ENCODE measurements at regions not wholly inside any gene's neighbourhood (a gene's known extent, or its start where the extent isn't known, plus 50 kb on each side); places are given as distances from the start of the nearest gene placed in this dataset.

DNA sequence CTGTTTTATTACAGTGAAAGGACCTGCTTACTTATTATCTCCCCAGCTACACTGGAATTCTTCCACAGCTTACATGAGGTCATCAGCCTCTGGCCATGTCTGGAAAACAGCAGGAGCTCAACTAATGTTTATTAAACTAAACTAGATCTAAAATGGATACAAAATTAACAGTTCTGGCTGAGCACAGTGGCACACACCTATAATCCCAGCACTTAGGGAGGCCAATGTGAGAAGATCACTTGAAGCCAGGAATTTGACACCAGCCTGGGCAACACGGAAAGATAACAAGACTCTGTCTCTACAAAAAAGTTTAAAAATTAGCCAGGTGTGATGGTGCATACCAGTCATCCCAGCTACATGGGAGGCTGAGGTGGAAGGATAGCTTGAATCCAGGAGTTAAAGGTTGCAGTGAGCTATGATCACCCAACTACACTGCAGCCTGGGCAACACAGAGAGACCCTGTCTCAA lies 220.8 kb upstream of the MARCKS start:
- TF ChIP-seq CTCF (IDR thresholded peaks at IDR 0.05 in 2 of 3, conservative IDR thresholded peaks at IDR 0.05 in 1 of 3; ENCODE audit: borderline replicate concordance in 1 of 3, insufficient read depth in 1 of 3, low read depth in 2 of 3, low read length in 2 of 3) (no peak), REST (IDR thresholded peaks at IDR 0.05; ENCODE audit: low read depth) (no peak), SRF (IDR thresholded peaks at IDR 0.05; ENCODE audit: low read depth) (no peak), EGR1 (IDR thresholded peaks at IDR 0.05; ENCODE audit: low read depth) (no peak), POLR2A (IDR thresholded peaks at IDR 0.05; ENCODE audit: borderline replicate concordance, extremely low read depth, insufficient read depth, insufficient read length) (no peak), FOSL1 (IDR thresholded peaks at IDR 0.05; ENCODE audit: low read depth) (no peak), EZH2 (IDR thresholded peaks at IDR 0.05) (no peak), EZH2phosphoT487 (IDR thresholded peaks at IDR 0.05; ENCODE audit: borderline replicate concordance) (no peak), POLR2AphosphoS5 (IDR thresholded peaks at IDR 0.05; ENCODE audit: low read depth, low read length) (no peak), CEBPB (IDR thresholded peaks at IDR 0.05; ENCODE audit: low read depth) (no peak)
